HG02870 (cell line): ENCODE measurements at regions not wholly inside any gene's neighbourhood (a gene's known extent, or its start where the extent isn't known, plus 50 kb on each side); places are given as distances from the start of the nearest gene placed in this dataset.
A peak's percentile ranks its signal among the peaks of the same experiment; 100 is the strongest.
"Not testable (repeated sequence)": the region's sequence is repeated elsewhere in the genome, so short reads cannot be mapped to it uniquely, and the experiment has no call there.

ENCODE experiments used
- ATAC-seq: cut with Tn5 transposase; IDR thresholded peaks from one replicate; pipeline ENCODE4 v1.9.1; 2021; ENCODE audit warnings: mild to moderate bottlenecking, moderate library complexity; ENCODE audit not compliant: unreplicated experiment

DNA sequence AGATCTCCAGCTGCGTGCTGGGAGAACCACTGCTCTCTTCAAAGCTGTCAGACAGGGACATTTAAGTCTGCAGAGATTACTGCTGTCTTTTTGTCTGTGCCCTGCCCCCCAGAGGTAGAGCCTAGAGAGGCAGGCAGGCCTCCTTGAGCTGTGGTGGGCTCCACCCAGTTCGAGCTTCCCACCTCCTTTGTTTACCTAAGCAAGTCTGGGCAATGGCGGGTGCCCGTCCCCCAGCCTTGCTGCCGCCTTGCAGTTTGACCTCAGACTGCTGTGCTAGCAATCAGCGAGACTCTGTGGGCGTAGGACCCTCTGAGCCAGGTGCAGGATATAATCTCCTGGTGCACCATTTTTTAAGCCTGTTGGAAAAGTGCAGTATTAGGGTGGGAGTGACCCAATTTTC, 128.6 kb downstream of the ACTR3 start:
- not testable (repeated sequence) for ATAC-seq

DNA sequence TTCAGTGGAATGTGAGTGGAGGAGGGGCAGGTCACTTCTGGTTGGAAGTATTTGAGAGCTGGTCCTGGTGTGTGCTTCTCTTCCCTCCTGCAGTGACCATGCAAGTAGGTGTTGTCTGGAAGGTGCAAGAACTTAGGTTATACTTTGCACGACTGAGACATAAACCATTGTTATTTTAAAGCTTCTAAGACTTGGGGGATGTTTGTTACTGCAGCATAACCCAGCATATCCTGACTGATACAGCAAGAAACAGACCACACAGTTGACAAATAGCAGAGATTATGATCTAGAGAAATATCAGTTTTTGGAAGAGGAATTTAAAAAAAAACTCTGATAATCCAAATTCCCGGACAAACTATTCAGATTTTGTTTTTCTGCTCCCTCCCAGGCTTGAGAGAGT, 130.8 kb downstream of the ACTR3 start:
- no peak for ATAC-seq

DNA sequence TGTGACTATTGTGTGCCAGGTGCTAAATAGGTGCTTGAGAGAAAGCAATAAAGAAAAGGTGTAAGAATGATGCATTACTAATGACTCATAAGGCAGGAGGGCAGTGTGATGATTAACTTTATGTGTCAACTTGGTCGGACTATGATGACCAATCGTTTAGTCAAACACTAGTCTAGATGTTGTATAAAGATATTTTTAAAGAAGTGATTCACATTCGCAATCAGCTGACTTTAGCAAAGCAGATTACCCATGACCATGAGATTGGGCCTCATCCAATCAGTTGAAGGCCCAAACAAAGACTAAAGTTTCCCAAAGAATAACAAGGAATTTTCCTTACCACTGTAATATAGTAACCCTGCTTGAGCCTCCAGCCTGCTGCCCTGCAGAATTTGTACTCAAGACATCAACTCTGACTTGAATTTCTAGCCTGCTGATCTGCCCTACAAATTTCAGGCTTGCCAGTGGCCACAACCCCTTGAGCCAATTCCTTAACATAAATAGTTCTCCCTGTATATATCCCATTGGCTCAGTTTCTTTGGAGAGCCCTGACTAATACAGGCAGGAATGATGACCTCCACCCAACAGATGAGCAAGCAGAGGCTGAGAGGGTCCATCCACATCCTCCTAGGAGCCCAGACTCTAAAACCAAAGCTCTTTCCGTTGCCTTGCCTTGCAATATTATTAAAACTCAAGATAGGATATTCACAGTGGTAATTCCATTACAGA, 132.6 kb downstream of the ACTR3 start:
- no peak for ATAC-seq

DNA sequence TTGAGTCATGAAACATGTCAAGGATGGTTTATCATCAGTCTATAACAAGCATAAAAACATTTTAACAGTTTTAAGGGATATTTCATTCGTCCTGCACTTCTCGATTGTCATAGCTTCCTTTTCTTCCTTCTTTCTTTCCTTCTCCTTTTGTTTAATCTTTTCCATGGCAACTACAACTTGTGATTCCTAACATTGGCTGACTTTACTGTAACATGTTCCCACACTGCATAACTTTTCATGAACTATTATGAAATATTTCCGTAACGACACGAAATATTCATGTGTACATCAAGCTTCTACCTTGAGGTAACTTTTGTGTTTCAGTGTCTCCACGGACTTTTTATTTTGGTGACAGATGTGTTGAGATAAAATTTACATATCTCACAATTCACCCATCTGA, 134.4 kb downstream of the ACTR3 start:
- no peak for ATAC-seq

DNA sequence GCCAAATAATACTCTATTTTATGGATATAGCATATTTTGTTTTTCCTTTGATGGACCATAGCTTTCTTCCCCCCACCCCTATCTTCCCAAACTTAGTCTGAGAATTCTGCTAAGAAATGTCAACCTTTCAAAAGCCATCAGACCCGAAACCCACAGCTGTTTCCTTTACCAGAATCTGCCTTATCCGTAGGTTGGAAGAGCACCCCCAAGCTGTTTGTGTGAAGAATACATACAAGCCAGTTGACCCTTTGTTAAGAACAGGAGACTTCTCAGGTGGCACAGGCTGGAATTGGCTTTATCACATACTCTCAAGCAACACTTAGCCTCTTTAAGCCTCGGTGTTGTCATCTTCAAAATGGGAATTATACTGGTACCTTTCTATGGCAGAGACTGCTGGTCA, 135.1 kb downstream of the ACTR3 start:
- peak; percentile 55 for ATAC-seq

DNA sequence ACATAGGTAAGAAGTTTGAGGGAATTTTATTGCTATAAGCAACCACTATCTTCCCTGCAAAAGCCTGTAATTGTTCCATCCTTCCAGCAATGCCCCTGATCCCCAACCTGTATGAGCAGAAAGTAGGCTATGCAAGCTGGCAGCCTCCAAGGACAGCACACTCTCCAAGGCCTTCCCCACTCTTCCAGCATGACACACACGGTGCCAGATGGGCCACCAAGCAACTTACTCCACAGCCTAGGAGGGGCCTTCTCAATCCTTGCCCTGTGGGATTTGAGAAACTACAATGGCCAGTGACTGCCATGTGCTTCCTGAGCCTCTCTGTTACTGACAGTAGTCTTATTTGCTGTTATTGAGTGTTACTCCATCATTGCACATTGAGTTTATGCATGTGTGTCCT, 137.5 kb downstream of the ACTR3 start:
- ATAC-seq, result no peak

DNA sequence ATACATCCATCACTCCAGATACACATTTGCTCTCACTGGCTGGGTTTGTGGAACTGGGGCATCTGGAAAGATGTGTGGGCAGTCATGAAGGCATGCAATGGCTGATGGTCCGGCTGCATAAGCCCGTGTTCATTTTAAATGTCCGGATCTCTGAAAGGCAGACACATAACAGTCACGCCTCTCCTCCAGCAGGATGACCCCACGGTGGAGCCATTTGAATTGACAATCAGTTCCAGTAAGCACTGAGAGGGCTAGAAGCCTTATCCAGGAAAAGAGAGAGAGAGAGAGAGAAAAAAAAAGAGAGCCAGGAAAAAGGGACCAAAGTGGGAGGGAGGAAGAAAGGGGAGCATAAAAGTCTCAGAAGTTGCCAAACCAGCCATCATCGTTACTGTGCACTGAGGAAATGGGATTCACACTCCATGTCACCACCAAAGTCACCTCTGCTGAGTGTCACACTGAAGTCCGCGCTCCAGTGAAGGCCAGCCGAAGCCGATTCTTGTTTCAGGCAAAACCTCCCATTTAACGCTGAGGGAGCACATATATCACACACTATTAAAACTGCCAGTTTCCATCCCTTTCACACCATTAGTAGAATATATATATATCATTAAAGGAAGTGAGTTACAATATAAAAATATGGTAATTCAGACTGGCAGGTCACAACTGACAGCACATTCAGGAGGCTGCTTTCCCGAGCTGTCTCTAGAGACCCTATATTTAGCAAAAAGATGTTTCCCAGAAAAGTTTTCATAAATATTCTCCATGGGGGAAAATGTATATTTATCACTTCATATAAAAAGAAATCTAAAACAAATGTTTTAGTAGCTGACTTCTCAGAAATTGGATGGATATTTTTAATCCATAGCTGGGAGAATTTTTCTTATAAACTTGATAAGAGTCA, 142.0 kb downstream of the ACTR3 start:
- ATAC-seq, result no peak

DNA sequence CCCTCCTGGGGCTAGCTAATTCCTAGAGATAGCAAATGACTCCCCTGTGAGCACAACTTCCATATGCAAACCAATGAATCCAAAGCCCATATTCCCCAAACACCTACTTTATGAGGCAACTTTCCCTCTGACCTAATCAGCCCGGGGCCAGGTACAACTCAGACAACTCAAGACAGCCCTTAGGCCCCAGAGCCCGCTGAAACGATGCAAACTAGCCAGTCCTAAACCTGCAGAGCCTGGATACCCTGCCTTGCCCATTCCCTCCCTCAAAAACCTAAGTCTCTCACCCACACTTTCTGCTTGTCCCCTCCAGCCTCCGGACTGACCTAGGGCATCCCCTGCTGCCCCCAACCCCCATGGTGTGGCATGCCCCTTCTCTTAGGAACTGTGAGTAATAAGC, 142.8 kb downstream of the ACTR3 start:
- ATAC-seq, result no peak

DNA sequence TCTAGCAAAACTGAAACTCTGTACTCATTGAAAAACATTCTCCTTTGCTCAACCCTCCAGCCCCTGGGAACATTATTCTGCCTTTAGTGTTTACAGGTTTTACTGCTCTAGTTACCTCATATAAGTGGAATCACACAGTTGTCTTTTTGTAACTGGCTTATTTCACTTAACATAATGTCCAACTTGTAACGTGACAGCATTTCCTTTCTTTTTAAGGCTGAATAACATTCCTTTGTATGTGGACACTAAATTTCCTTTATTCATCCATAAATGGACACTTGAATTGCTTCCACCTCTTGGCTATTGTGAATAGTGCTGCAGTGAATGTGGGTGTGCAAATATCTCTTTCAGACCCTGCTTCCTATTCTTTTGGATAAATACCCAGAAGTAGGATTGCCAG, 144.9 kb downstream of the ACTR3 start:
- no peak for ATAC-seq

DNA sequence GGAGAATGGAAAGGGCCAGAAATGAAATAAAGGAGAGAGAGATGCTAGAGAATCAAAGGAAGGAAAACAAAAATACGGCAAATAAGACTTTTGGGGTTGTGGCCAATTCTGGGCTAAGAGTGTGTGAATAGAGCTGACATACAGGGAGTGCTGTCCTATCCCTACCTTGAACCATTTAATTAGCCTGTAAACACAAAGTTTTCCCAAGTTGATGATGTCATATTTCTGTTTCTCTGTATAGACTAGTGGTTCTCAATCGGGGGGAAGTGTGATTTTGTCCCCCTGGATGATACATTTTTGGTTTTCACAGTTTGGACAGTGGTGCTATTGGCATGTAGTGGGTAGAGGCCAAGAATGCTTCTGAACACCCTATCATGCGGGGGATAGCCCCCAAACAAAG, 148.8 kb downstream of the ACTR3 start:
- ATAC-seq, result no peak

DNA sequence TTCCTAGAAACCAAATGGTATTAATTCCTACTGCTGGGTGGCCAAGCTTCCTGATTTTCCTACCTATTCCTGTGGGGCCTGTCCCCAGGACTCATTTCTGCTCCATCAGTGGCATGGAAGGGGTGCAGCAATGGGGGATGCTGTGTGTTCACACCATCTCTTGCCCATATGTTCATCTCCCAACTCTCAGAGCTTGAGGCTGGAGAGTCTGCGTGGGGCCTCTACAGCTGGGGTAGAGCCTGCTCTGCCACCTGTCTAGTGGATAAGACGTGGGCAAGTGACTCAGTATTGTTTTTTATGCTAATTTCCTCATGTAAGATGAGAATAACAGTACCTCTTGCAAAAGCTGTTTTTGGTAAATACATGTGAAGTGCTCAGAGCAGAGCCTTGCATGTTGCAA, 149.8 kb downstream of the ACTR3 start:
- no peak for ATAC-seq

DNA sequence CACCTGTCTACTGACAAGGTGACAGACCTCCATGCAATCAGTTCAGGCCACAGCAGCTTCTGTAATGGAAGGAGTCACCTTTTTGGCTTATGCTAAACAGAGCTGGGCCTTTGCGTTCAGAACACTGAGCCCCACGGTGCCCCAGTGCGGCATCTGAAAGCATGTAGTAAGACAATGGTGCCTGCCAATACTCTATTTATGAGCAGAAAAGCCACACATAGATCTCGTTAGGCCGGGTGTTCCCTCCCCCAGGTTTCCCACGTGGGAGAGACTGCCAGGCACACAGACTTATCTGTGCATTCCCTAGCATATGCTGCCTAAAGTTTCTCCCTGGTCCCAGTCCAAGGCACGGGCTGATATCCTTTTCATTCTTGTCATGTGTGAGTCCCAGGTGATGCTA, 150.9 kb downstream of the ACTR3 start:
- no peak for ATAC-seq

DNA sequence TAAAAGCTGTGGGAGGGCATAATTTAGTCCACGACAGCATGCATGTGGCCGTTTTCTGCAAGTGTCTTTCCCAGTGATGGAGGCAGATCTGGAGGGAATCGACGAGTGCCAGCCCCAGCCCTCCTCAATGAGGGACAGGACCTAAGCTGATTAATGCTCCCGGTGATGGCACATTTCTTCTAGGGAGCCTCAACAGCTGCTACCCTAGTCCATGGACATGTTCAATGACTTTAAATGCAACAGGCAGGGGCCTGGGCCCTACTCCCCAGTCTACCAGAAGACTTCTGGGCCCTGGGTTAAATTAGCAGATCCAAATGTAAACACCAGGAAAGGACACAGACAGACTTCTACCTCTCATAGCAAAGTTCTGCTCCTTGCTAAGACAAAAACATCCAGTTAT, 155.1 kb downstream of the ACTR3 start:
- no peak for ATAC-seq

DNA sequence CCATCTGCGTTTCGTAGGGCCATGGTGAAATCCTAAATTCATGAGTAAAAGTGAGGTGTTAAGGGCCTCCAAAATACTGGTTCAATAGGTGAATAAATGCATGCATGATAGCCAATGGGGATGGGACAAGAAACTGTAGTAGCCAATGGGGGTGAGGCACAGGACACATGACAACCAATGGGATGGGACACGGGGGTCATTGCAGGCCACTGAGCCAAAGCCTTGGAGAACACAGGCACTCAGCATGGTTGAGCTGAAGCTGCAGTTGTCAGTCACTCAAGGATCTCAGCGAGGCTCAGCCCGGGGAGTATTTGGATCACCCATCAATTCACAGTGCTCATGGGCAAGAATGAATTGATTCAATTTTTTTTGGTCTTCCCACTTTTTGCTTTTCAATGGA, 156.5 kb downstream of the ACTR3 start:
- ATAC-seq, result no peak

DNA sequence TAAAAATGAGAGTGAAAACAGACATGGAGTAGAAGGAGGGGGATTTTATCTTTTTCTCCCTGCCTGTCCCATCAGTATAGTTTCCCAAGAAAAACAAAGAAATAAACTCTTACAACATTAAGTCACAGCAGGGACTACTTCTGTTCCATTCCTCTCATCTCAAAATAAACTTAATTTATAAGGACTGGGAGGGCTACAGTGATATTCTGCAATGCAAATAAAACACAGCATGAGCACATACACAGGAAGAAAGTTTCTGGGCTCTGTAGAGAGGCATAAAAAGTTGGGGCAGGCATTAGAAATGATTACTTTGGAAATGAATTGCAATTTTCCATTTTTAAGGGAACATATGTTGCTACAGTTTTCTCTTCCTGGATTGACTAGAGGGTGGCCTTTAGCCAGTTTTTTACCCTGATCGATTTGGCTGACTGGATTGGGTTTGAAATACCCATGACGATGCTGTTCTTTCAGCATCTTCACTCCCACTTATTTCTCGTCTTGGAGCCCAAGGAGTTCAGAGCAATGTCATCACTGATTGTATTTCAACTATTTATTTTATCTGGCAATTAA, 157.1 kb downstream of the ACTR3 start:
- ATAC-seq, result no peak

DNA sequence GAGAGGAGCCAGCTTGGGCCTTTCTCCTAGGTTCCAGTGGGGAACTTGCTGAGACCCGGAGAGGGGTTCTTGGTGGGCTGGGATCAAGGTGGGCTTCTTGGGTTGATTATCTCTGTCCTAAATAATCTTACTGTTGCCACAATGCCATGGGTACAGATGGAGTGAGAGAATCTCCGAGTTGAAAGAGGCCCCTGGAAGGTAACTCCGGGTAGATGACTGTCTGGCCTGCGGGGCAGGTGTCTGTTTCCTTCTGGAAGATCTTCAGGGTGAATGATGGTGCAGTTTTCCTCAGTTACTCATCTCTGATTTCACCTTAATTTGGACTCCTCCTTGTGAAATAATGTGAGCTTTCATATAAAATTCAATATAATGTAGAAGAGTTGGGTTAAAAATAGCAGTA, 159.4 kb downstream of the ACTR3 start:
- no peak for ATAC-seq

DNA sequence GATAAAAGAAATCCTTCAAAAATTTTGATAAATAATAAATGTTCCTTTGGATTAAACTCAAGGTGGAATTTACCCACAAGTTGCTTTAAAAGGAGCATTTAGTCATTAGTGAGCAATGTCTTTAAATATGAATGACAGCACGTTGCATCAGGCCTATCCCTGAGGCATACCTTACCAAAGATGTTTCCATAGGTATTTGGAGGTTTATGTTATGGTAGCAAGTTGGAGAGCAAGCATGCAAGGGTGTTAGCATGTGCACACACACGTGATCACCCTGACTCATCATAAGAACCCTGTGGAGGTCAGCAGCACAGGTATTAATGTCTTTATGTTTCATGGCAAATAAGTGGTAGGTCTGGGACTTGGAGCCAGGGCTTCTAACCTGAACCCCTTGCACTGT, 159.9 kb downstream of the ACTR3 start:
- no peak for ATAC-seq

DNA sequence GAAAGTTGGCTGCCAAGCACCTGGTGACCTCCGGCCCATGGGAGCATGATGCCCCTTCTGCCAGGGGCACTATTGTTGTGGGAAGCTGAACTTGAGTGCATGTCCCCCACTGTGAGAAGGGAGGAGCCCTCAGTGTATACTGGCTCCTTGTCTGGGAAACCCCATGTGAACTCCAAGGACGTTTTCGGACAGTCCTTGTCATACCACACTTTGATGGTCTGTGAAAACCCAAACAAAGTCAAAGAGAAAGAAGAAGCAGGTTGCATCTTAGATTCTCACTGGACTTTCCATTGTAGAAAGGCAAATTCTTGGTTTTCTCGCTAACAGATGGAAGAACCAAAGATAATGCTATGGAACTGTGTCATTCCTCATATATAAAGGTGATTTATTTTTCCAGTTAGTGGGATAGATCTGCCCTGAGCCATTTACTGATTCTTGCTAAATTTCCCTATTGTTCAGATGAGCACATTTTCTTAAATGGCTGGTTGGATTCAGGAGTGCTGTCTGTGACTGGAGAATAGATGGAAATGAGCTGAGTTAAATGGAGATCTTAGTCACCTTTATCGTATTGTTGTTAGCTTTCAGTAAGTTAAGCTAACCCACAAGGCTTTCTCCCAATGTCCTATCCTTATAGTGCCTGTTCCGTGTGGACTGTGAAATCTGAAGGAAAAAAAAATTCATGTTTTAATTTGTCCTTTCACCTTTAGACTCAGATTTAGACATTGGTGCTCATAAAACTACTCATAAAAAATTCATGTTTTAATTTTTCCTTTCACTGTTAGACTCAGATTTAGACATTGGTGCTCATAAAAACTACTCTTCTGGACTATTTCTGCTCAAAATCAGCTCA, 166.6 kb downstream of the ACTR3 start:
- peak; percentile 92 for ATAC-seq

DNA sequence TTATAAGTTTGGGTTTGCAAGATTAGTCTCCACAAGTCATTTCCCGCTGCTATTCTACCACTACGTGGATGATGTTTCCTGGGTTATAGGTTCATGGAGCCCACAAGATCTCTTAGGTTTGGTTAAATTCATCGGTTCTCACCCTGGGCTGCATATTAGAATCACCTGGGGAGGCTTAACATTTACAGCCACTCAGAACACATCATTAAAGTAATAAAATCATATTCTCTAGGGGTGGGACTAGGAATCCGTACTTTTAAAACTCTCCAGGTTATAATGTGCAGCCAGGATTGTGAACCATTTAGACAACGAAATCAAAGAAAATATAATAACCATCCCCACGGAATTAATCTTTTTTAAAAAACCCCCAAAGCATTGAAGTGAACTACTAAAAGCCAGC, 167.7 kb downstream of the ACTR3 start:
- no peak for ATAC-seq

DNA sequence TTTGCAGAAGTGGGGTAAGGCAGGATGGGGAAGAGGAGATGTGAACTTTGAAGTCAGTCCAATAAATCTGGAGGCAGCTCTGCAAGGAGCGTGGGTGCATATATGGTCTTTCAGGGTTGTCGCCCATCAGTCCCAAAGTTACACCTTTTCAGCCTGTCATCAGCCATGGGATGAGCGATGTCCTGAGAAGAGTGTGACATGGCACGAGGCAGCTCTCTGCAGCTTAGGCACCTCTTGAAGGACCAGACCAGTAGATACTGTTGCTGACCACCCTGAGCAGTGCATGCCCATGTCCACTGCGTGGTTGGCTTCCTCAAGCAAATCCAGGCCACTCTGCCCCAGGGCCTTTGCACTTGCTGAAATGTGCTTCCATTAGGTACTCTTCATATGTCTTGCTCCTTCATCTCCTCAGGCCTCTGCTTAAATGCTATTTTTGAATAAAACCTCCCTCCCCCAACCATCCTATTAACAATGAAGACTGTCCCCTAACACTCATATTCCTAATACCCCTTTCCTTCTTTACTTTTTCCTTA, 171.7 kb downstream of the ACTR3 start:
- no peak for ATAC-seq

DNA sequence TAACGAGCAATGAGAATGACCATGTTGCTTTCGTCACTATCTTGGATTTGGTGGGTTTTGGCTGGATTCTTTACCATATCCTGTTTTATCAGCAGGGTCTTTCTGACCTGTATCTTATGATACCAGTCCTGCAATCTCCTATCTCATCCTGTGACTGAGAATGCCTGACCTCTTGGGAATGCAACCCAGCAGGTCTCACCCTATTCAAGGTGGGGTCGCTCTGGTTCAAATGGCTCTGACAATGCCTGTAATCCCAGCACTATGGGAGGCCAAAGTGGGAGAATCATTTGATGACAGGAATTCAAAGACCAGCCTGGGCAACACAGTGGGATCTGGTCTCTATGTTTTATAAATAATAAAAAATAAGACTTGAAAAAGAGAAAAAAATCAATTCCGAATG, 173.5 kb downstream of the ACTR3 start:
- no peak for ATAC-seq
